Osteoblast (primary cell): ENCODE measurements at regions not wholly inside any gene's neighbourhood (a gene's known extent, or its start where the extent isn't known, plus 50 kb on each side); places are given as distances from the start of the nearest gene placed in this dataset.

ENCODE experiments used
- DNase-seq: peaks from one replicate; pipeline ENCODE4 v3.0.0; 2011; ENCODE audit warnings: low spot score, mixed read lengths; ENCODE audit not compliant: insufficient read length; ENCODE audit errors: missing footprints
- H2AFZ ChIP-seq: 2 replicates; pipeline ENCODE4 v1.6.0; 2011; ENCODE audit warnings: mild to moderate bottlenecking, low read length
- H3K27ac ChIP-seq: 2 replicates; pipeline ENCODE4 v1.5.1; 2011; ENCODE audit warnings: mild to moderate bottlenecking, low read depth, low read length, moderate library complexity
- H3K27me3 ChIP-seq: 2 replicates; pipeline ENCODE4 v1.6.0; 2012; ENCODE audit warnings: mild to moderate bottlenecking, control low read depth, inconsistent platforms, low read length, moderate library complexity; ENCODE audit not compliant: insufficient read depth
- H3K36me3 ChIP-seq: 2 replicates; pipeline ENCODE4 v1.5.1; 2011; ENCODE audit warnings: mild to moderate bottlenecking, low read length, control low read depth, moderate library complexity; ENCODE audit not compliant: insufficient read depth
- H3K4me1 ChIP-seq: 2 replicates; pipeline ENCODE4 v1.5.1; 2011; ENCODE audit warnings: mild to moderate bottlenecking, low read length, control low read depth, moderate library complexity; ENCODE audit not compliant: insufficient read depth
- H3K4me2 ChIP-seq: 2 replicates; pipeline ENCODE4 v1.6.0; 2011; ENCODE audit warnings: mild to moderate bottlenecking, low read length; ENCODE audit not compliant: insufficient read depth
- H3K4me3 ChIP-seq: fragments of 200-600 bp; sonication (generic); 3 replicates; pipeline ENCODE4 v1.5.1; 2012; ENCODE audit warnings: mild to moderate bottlenecking, low read length, inconsistent platforms; ENCODE audit not compliant: insufficient read depth
- H3K79me2 ChIP-seq: 2 replicates; pipeline ENCODE4 v1.6.0; 2012; ENCODE audit warnings: mild to moderate bottlenecking, low read length, control low read depth, inconsistent platforms; ENCODE audit not compliant: insufficient read depth
- H3K9me3 ChIP-seq: 2 replicates; pipeline ENCODE4 v1.5.1; 2011; ENCODE audit warnings: low read depth, low read length, control low read depth
- H4K20me1 ChIP-seq: 2 replicates; pipeline ENCODE4 v1.6.0; 2012; ENCODE audit warnings: mild to moderate bottlenecking, low read length, control low read depth; ENCODE audit not compliant: insufficient read depth
- CTCF ChIP-seq: IDR thresholded peaks from 2 replicates; pipeline ENCODE4 v1.5.1; 2011; ENCODE audit warnings: mild to moderate bottlenecking, low read depth, low read length, moderate library complexity; ENCODE audit errors: extremely low read depth

GRCh38 chr1:199394856-199395255 lies 632.7 kb upstream of the NR5A2 start:
- Histone ChIP-seq H3K4me3 (no peak overlapping the region), H3K4me2 (no peak overlapping the region)

GRCh38 chr1:199396456-199396855 lies 631.1 kb upstream of the NR5A2 start:
- Histone ChIP-seq H4K20me1 (no peaks in the 10 kb centered on the region), H3K4me2 (no peak overlapping the region), H3K4me3 (no peak overlapping the region), H3K79me2 (no peaks in the 10 kb centered on the region), H3K4me1 (no peaks in the 10 kb centered on the region), H2AFZ (no peak overlapping the region), H3K9me3 (no peaks in the 10 kb centered on the region), H3K27me3 (no peaks in the 10 kb centered on the region), H3K27ac (no peak overlapping the region), H3K36me3 (no peaks in the 10 kb centered on the region)
- TF ChIP-seq CTCF: no peak
- DNase-seq: no peak

More at GRCh38 chr1:199394856-199395255, 632.7 kb upstream of the NR5A2 start:
- Histone ChIP-seq H4K20me1 (no peaks in the 10 kb centered on the region), H3K27me3 (no peaks in the 10 kb centered on the region), H2AFZ (no peak overlapping the region), H3K4me1 (no peaks in the 10 kb centered on the region), H3K79me2 (no peaks in the 10 kb centered on the region), H3K36me3 (no peaks in the 10 kb centered on the region), H3K27ac (no peak overlapping the region), H3K9me3 (no peaks in the 10 kb centered on the region)
- DNase-seq: no peak
- no peak for TF ChIP-seq CTCF

GRCh38 chr1:199399996-199400724 lies 627.4 kb upstream of the NR5A2 start:
- H3K36me3 ChIP-seq: no peaks in the 10 kb centered on the region
- DNase-seq: no peak
- no peaks in the 10 kb centered on the region for H3K79me2 ChIP-seq
- no peaks in the 10 kb centered on the region for H3K9me3 ChIP-seq
- H3K4me3 ChIP-seq: no peak overlapping the region
- TF ChIP-seq CTCF: no peak
- H3K4me2 ChIP-seq: no peak overlapping the region
- no peaks in the 10 kb centered on the region for H3K27me3 ChIP-seq
- no peaks in the 10 kb centered on the region for H4K20me1 ChIP-seq
- peaks cover 7% of the 10 kb centered on the region for H3K4me1 ChIP-seq
- H3K27ac ChIP-seq: no peak overlapping the region
- H2AFZ ChIP-seq: no peak overlapping the region

- peaks cover 7% of the 10 kb centered on the region for H3K4me1 ChIP-seq
- no peak for TF ChIP-seq CTCF
- H3K4me2 ChIP-seq: no peak overlapping the region
Observed at GRCh38 chr1:199403531-199404116, 623.9 kb upstream of the NR5A2 start.

More at GRCh38 chr1:199403531-199404116, 623.9 kb upstream of the NR5A2 start:
- Histone ChIP-seq H3K27me3 (no peaks in the 10 kb centered on the region), H3K27ac (no peak overlapping the region), H3K36me3 (no peaks in the 10 kb centered on the region), H3K9me3 (no peaks in the 10 kb centered on the region), H3K4me3 (no peak overlapping the region), H2AFZ (no peak overlapping the region), H3K79me2 (no peaks in the 10 kb centered on the region), H4K20me1 (no peaks in the 10 kb centered on the region)
- no peak for DNase-seq
